ENCODE measurements at regions not wholly inside any gene's neighbourhood (a gene's known extent, or its start where the extent isn't known, plus 50 kb on each side); places are given as distances from the start of the nearest gene placed in this dataset.
"Not testable (repeated sequence)": the region's sequence is repeated elsewhere in the genome, so short reads cannot be mapped to it uniquely, and the experiment has no call there.

DNA sequence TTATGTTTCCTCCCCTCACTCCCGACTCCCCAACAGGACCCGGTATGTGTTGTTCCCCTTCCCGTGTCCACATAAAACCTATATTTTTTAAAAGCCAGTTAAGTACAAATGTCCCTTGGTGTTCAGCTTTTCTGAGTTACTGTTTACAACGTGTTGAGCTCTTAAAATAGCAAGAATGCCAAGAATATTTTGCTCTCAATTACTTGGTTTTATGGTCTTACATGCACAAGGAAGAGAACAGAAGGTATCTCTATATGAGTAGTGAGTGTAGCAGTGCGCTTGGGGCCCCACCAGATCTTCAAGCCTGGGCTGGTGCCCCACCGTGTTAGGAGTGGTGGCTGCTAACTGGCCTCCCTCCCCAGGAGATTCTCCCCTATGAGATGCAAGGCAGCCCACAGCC, 75.3 kb downstream of the RIN2 start:
- no peak for DNase-seq (ENCODE audit: extremely low read depth, low read depth)

DNA sequence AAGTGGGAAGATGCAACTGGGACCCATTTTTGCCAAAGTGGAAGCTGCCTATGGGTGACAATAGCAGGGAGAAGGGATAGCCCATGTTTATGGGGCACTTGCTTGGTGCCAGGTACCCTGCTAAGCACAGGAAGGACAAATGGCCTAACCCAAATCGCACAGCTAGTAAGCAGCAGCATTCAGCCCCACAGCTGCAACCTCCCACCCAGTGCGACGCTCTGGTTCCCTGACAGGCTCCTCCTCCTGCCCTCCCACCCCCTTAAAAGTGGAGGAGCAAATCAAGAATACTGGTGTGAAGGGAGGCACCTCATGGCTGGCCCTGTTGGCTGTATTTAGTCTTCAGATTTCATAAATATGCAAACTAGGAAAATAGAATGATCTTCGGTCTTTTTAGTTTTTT, 76.2 kb downstream of the RIN2 start:
- DNase-seq (ENCODE audit: extremely low read depth, low read depth), result no peak

DNA sequence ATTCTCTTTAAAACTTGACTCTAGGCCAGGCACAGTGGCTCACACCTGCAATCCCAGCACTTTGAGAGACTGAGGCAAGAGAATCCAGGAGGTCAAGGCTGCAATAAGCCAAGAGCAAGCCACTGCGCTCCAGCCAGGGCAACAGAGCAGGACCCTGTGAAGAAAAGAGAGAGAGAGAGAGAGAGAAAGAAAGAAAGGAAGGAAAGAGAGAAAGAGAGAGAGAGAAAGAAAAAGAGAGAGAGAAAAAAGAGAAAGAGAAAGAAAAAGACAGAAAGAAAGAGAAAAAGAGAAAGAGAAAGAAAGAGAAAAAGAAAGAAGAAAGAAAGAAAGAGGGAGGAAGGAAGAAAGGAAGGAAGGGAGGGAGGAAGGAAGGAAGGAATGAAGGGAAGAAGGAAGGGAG, 76.7 kb downstream of the RIN2 start:
- no peak for DNase-seq (ENCODE audit: extremely low read depth, low read depth)

DNA sequence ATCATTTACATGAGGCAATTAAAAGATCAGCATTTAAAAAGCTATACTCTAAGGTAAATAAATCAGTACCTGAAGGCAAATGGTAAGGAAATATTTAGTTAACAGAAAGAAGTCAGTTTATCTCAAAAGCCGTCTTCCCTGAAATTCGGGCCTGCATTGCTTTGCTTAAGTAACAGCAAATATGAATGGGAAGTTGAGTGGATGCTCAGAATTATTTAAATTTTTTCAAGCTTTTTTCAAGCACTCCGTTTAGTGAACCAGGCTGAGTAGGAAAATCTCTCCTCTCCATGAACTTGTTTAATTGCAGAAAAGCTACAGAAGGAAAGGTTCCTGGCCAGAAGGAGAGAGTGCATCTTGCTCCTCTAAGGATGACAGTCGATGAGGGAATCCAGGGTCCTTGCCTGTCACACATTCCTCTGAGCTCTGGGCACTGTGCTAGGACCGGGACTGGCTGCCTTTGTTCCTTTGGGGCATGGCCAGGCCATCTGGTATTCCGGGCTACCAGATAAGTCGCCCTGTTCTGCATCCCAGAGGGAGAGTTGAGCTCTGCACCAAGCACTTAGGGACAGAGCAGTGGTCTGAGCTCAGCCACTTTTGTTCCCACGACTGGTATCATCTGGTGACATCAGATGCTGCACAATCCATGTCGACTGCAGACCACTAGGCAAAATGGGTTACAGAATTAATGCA, 77.6 kb downstream of the RIN2 start:
- DNase-seq (ENCODE audit: extremely low read depth, low read depth), result no peak

DNA sequence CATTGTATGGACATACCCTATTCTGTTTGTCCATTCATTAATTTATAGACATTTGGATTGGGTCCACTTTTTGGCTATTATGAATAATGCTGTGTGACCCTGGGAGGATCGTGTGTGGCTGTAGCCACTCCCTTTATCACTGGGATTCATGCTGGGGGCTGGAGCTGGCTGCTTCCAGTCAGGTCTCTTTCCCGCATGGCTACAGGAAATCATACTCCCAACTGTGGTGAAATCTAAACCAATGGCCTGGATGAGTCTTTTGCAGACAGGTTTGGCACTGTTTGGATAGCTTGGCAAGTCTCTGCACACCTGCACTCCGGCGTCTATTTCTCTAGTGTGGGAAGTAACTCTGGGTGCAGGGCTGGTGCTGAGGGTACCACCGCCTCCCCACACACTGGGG, 80.4 kb downstream of the RIN2 start:
- no peak for DNase-seq (ENCODE audit: extremely low read depth, low read depth)

DNA sequence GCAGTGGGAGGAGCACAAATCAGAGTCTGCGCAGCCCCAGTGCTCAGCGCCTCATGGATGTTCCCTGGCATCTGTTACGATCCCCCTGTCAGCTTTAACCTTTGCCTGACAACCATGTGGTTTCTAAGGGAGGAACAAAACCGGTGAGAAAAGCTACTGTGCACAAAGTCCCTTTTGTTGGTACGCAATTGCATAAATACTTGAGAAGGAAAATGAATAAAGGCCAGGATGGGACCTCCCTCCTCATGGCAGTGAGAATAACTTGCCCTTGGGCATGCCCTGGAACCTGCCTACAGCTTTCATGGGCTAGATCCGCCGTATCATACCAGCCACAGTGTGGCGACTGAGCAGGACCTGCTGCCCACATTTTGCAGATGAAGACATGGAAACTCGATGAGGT, 81.0 kb downstream of the RIN2 start:
- no peak for DNase-seq (ENCODE audit: extremely low read depth, low read depth)

DNA sequence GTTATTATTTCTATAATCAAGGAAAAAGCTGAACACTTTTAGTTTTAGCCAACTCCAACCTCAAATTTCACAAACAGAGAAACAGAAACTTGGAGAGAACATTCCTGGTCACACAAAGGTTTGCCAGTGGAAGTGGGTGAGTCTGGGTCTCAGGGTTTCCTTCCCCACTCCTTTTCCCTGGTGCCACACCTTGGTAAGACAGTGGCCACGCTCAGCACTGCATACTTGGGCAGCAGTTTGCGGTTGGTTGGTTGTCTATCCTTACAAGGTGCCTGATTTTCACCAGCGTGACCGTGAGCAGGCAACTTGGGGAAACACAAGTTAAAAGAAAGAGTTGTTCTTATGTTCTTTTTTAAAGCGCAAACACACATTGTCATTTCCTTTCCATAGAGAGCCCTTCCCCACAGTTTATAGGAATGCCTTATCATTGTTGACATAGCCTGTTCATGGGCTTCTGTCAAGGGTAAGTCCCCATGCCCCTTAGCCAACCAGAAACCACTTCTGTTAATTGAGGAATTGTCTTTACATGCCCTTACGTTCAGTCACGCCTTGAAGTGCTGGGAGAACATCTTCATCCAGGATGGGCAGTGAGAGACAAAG, 82.2 kb downstream of the RIN2 start:
- no peak for DNase-seq (ENCODE audit: extremely low read depth, low read depth)

DNA sequence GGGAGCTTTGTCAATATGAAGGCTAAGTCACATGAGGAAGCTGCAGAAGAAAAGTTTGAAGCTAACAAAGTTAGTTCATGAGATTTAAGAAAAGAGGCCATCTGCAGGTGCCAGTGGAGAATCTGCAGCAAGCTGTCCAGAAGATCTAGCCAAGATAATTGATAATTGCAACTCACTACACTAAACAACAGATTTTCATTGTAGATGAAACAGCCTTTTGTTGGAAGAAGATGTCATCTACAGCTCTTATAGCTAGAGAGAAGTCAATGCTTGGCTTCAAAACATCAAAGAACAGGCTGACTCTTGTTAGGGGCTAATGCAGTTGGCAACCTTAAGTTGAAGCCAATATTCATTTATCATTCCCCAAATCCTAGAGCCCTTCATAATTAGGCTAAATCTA, 83.7 kb downstream of the RIN2 start:
- no peak for DNase-seq (ENCODE audit: extremely low read depth, low read depth)

DNA sequence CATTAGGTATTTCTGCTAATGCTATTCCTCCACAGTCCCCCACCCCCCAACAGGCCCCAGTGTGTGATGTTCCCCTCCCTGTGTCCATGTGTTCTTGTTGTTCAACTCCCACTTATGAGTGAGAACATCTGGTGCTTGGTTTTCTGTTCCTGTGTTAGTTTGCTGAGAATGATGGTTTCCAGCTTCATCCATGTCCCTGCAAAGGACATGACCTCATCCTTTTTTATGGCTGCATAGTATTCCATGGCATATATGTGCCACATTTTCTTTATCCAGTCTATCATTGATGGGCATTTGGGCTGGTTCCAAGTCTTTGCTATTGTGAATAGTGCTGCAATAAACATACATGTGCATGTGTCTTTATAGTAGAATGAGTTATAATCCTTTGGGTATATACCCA, 86.8 kb downstream of the RIN2 start:
- DNase-seq (ENCODE audit: extremely low read depth, low read depth), result not testable (repeated sequence)

DNA sequence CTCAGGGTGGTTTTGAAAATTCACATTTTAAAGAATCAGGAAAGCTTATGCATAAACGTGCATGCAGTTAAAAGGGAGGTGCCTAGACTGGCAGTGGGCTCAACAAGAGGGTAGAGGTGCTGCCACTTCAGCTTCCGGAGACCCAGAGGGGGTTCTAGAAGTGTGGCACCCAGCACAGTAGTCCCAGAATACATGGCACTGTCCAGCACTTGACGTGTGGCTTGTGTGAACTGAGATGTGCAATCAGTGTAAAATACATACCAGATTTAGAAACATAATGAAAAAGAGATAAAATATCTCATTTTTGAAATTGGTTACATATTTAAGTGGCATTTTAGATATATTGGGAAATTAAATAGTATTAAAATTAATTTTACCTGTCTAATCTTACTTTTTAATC, 89.3 kb downstream of the RIN2 start:
- DNase-seq (ENCODE audit: extremely low read depth, low read depth), result no peak

DNA sequence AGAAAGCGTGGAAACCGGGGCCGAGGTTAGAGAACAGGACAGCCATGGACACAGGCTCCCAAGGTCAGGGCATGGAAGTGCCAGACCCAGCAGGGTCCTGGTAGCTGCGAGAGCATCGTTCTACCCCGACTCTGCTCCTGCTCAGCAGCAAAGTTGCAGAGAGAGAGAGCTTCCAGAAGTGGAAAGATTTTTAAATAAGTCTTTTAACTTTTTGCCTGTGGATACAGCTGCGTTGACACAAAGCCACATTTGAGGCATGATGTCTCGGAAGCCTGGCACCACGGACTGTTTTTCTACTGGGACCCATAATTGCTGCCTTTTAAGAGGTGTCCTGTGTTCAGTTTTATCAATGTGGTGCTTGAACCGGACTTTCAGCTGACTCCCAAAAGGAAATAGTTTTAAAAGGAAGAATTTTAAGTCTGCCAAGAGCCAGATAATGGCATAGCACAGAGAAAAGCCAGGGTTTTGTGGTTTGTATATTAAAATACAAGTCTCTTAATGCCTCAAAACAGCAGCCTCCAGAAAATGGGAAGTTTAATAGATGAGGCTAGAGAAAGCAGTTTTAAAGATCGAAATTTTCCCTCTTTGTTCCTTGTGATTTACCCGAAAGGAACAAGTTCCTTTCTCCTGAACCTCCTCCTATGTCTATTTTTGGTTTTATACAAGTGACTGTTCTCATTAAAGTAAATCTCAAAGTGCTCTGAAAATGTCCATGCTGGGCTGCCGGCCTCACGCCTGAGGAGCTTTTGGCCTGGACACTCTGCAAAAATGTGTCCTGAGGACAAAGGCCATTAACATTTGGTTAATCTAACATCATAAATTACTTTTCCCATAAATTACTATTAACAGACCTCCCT, 91.5 kb downstream of the RIN2 start:
- no peak for DNase-seq (ENCODE audit: extremely low read depth, low read depth)

DNA sequence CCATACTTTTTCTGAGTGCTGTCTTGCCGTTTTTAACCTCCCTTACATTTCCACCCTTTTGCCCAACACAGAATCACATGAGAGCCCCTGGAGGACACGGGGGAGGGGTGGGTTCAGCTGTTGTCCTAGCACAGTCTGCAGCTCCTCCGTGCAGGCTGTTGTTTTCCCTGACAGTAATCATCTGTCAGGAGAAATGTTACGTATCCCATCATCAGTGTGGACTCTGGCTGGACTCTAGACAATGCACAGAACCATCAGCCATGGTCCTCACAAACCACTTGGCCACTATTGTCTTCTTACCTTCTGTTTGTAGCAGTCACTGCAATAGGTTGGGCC, 92.1 kb downstream of the RIN2 start:
- DNase-seq (ENCODE audit: extremely low read depth, low read depth), result no peak

DNA sequence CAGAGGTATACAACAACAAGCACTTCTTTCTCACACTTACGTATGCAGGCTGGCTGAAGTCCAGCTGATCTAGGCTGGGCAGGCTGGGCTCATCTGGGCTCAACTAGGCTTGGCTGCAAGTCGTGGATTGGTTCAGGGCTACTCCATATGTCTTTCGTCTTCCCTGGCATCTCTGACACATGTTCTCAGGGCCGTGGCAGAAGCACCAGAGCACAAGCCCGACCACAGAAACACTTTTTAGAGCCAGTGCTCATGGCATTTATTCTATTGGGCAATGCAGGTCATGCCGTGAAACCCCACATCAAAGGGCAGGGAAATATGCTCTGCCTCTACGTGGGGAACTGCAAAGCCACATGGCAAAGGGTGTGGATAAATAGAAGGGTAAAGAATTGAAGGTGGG, 93.8 kb downstream of the RIN2 start:
- no peak for DNase-seq (ENCODE audit: extremely low read depth, low read depth)

DNA sequence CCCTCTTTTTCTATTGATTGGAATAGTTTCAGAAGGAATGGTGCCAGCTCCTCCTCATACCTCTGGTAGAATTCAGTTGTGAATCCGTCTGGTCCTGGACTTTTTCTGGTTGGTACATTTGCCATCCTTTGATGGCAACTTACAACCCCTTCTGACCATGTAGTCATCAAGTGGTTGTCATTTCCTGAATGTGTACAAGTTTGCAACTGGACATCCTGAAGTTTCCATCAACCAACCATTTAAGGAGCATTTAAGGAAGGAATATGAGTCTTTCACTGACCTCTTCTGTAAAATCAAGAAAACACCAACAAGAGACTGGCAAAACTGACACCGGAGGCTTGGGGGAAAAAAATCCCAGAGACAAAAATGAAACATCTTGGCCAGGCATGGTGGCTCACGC, 97.4 kb downstream of the RIN2 start:
- DNase-seq (ENCODE audit: extremely low read depth, low read depth), result no peak

DNA sequence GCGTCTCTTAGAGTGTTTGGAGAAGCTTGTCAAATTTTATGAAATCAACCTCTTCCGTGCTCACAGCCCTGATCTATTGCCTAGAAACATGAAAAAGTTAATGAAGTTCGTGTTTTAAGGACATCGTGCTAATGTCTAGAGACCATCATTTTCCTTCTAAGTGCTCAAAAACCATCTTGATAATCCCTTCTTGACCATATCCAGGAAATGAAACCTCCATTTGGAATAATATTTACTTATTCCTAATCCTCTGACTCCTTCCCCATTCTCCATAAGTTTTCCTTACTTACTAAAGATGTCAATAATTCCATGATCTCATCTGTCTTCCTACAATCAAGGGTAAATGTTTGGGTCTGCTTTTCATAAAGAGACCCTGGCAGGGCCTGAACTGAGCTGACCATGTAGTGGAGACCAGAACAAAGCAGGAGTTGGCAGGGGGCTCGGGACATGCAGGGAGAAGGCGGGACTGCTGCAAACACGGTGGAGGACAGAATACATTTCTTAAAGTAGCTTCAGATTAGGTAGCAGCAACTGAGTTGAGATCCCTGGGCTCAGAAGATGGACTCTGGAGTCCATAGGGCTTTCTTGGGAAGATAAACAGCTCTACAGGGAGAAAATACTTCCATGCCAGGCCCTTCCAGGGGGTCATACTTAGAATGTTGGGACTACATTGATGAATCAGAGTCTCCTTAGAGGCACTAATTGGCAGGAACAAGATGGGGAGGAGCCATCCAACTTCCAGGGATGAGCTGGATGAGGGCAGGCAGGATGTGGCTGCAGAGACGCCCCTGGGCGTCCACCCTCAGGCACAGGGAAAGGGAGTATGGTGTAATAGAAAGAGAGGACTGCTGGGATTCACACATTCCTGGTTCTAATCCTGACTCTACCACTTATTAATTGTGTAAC, 100.7 kb downstream of the RIN2 start:
- no peak for DNase-seq (ENCODE audit: extremely low read depth, low read depth)

DNA sequence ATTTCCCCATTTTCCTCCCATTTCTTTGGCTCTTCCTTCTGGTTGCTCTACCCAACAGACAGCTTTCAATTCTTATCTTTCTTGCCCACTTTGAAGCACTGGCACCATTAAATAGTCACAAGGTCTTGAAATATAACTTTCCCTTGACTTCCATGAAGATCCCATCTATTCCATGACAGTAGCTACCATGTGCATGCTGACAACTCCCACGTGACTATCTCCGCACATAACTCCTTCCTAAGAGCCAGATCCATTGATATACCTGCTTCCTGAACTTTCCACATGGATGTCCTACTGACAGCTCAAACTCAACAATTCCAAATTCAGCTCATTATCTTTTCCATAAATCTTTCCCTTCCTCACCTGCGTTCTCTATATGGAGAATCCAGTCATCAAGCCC, 101.4 kb downstream of the RIN2 start:
- no peak for DNase-seq (ENCODE audit: extremely low read depth, low read depth)

DNA sequence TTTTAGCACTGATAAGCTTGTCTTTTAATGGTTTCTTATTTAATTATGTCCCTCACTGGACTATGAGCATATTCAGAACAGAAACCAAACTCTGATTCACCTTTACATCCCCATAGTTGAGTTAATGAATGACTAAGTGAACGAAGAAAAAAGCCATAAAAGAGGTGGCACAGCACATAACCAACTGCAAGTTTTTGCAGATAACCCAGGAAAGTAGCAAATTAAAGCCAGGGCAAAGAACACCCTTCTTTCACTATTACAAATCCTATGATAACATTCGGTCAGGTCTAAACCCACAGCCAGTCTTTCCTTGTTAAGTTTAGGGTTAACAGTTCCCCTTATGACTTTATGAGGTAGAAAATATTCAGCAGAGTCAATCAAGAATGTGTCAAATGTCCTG, 102.7 kb downstream of the RIN2 start:
- DNase-seq (ENCODE audit: extremely low read depth, low read depth), result no peak

DNA sequence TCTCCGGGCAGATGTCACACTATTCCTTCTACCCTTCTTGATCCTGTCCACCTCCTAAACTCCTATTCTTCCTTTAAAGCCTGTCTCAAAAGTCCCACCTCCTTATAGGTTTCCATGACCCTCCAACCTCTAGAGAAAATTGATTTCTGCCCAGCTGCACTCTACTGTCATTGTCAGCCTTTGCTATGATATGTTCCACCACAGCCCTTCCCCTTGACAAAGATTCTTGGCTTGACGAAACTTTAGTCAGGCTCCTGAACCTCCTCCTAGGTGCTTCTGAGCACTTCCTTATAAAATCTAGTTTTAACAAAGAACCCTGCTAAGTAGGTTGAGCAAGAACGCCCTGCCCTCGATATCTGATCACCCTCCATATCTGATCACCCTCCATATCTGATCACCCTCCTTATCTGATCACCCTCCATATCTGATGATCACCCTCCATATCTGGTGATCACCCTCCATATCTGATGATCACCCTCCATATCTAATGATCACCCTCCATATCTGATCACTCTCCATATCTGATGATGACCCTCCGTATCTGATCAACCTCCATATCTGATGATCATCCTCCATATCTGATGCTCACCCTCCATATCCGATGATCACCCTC, 103.2 kb downstream of the RIN2 start:
- DNase-seq (ENCODE audit: extremely low read depth, low read depth), result no peak

DNA sequence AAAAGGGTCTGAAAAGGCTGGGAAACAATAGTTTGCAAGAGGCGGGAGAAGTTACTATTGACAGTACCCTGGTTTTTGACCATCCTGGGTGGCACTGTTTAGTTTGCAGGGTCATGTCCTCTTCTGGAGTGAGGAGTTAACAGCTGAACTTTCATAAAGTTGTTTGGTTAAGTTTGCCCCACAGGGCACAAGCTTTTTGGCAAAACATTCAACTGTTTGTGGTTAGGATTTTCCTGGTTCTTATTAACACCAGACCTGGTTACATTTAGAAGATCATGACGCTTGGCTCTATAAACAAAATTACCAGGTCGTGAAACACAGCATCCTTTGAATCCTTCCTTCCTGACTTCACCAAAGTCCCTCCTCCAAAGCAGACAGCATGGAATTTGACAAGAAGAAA, 106.1 kb downstream of the RIN2 start:
- no peak for DNase-seq (ENCODE audit: extremely low read depth, low read depth)

DNA sequence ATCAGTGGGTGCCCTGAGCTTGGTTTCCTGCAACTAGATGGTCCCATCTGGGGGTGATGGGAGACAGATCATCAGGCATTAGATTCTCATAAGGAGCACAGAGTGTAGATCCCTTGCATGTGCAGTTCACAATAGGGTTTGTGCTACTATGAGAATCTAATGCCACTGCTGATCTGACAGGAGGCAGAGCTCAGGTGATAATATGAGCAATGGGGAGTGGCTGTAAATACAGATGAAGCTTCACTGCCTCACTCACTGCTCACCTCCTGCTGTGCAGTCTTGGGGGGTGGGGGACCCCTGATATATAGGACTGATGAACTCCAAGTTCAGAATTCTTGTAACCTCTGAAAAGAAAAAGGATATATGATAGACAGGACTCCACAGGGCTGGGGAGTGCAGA, 108.0 kb downstream of the RIN2 start:
- DNase-seq (ENCODE audit: extremely low read depth, low read depth), result no peak

DNA sequence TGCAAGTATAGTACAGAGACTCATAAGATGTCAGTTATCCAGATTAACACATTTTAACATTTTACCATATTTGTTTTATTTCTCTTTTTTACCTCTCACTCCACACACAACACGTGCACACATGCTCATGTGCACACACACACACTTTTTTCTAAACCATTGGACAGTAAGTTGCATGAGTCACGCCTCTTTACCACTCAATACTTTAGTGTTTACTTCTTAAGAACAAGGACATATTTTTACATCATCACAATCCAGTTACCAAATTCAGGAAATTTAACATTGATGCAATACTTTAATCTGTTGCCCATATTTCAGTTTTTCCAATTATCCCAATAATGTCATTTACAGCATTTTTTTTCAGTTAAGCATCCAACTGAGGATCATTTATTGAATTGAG, 109.0 kb downstream of the RIN2 start:
- DNase-seq (ENCODE audit: extremely low read depth, low read depth), result no peak
